Glutamatergic neuron (in vitro differentiated cells): ENCODE measurements at regions not wholly inside any gene's neighbourhood (a gene's known extent, or its start where the extent isn't known, plus 50 kb on each side); places are given as distances from the start of the nearest gene placed in this dataset.

Experiments
- DNase-seq: peaks from one replicate; pipeline ENCODE4 v3.0.0; 2022
- H3K27ac Mint-ChIP-seq: one replicate; pipeline ENCODE4 v1.8.0; 2020; ENCODE audit warnings: mild to moderate bottlenecking, mixed read lengths, inconsistent platforms; ENCODE audit not compliant: unreplicated experiment
- H3K27me3 Mint-ChIP-seq: one replicate; pipeline ENCODE4 v1.8.0; 2020; ENCODE audit warnings: mild to moderate bottlenecking, moderate library complexity, mixed read lengths, inconsistent platforms; ENCODE audit not compliant: unreplicated experiment
- H3K36me3 Mint-ChIP-seq: one replicate; pipeline ENCODE4 v1.8.0; 2020; ENCODE audit warnings: mild to moderate bottlenecking, mixed read lengths, inconsistent platforms; ENCODE audit not compliant: unreplicated experiment
- H3K4me1 Mint-ChIP-seq: one replicate; pipeline ENCODE4 v1.8.0; 2020; ENCODE audit warnings: mild to moderate bottlenecking, low read depth, mixed read lengths, inconsistent platforms; ENCODE audit not compliant: unreplicated experiment
- H3K4me3 Mint-ChIP-seq: one replicate; pipeline ENCODE4 v1.8.0; 2020; ENCODE audit warnings: mild to moderate bottlenecking, mixed read lengths, inconsistent platforms; ENCODE audit not compliant: unreplicated experiment
- H3K9me3 Mint-ChIP-seq: one replicate; pipeline ENCODE4 v1.8.0; 2020; ENCODE audit warnings: mild to moderate bottlenecking, moderate library complexity, mixed read lengths, inconsistent platforms; ENCODE audit not compliant: unreplicated experiment
- CTCF ChIP-seq: fragments of 200-600 bp; sonication (generic); IDR thresholded peaks from one replicate; pipeline ENCODE4 v1.5.0; 2021; ENCODE audit not compliant: partially characterized antibody, unreplicated experiment

- peaks cover 2% of the 10 kb centered on the region for H3K9me3 Mint-ChIP-seq
- H3K4me3 Mint-ChIP-seq, result no peak overlapping the region
- TF ChIP-seq CTCF, result no peak
- no peaks in the 10 kb centered on the region for H3K27me3 Mint-ChIP-seq
- peaks cover 7% of the 10 kb centered on the region for H3K4me1 Mint-ChIP-seq
- no peak overlapping the region for H3K27ac Mint-ChIP-seq
- no peak for DNase-seq
- H3K36me3 Mint-ChIP-seq, result no peaks in the 10 kb centered on the region
These were observed 49.9 kb downstream of the SYNE3 start for GRCh38 chr14:95466506-95466905.

GRCh38 chr14:95465936-95466335 lies 50.5 kb downstream of the SYNE3 start:
- DNase-seq, result no peak
- no peaks in the 10 kb centered on the region for H3K27me3 Mint-ChIP-seq
- H3K9me3 Mint-ChIP-seq, result no peaks in the 10 kb centered on the region
- no peak for TF ChIP-seq CTCF
- H3K27ac Mint-ChIP-seq, result no peak overlapping the region
- H3K4me3 Mint-ChIP-seq, result no peak overlapping the region
- H3K4me1 Mint-ChIP-seq, result peaks cover 9% of the 10 kb centered on the region
- H3K36me3 Mint-ChIP-seq, result no peaks in the 10 kb centered on the region

- H3K4me1 Mint-ChIP-seq, result peaks cover 12% of the 10 kb centered on the region
- no peak for TF ChIP-seq CTCF
- no peaks in the 10 kb centered on the region for H3K9me3 Mint-ChIP-seq
- no peak overlapping the region for H3K4me3 Mint-ChIP-seq
- no peak for DNase-seq
- no peaks in the 10 kb centered on the region for H3K36me3 Mint-ChIP-seq
- H3K27ac Mint-ChIP-seq, result no peak overlapping the region
- H3K27me3 Mint-ChIP-seq, result no peaks in the 10 kb centered on the region
These were observed 51.1 kb downstream of the SYNE3 start for GRCh38 chr14:95465358-95465757.

GRCh38 chr14:95464514-95464913 lies 51.9 kb downstream of the SYNE3 start:
- no peaks in the 10 kb centered on the region for H3K36me3 Mint-ChIP-seq

GRCh38 chr14:95464103-95464502 lies 52.3 kb downstream of the SYNE3 start:
- peaks cover 12% of the 10 kb centered on the region for H3K4me1 Mint-ChIP-seq
- no peak overlapping the region for H3K27ac Mint-ChIP-seq
- H3K9me3 Mint-ChIP-seq, result no peaks in the 10 kb centered on the region
- no peak for TF ChIP-seq CTCF
- DNase-seq, result no peak
- H3K4me3 Mint-ChIP-seq, result no peak overlapping the region
- peaks cover 2% of the 10 kb centered on the region for H3K27me3 Mint-ChIP-seq
- no peaks in the 10 kb centered on the region for H3K36me3 Mint-ChIP-seq

More at GRCh38 chr14:95464514-95464913, 51.9 kb downstream of the SYNE3 start:
- Mint-ChIP-seq H3K9me3 (no peaks in the 10 kb centered on the region), H3K27ac (no peak overlapping the region), H3K4me1 (peaks cover 12% of the 10 kb centered on the region), H3K27me3 (peaks cover 2% of the 10 kb centered on the region), H3K4me3 (no peak overlapping the region)
- no peak for TF ChIP-seq CTCF
- no peak for DNase-seq
